ENCODE measurements at regions not wholly inside any gene's neighbourhood (a gene's known extent, or its start where the extent isn't known, plus 50 kb on each side); places are given as distances from the start of the nearest gene placed in this dataset.

DNA sequence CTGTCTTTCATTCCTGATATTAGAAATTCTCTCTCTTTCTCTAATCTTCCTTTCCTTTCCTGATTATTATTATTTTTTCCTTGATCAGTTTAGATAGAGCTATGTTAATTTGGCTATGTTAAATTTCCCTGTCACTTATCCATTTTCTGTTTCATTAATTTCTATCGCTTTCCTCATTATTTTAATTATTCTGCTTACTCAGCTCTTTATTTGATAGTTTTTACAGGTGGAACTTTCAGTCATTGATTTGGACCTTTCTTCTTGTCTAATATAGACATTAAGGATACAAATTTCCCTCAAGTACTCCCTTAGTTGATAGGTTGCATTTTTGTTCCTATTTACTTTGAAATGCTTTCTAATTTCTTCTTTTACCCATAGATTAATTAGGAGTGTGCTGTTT, 442.3 kb downstream of the CDH26 start:
- no peak for TF ChIP-seq SIN3A (IDR thresholded peaks at IDR 0.05; ENCODE audit: borderline replicate concordance, insufficient read depth, low read length)
- no peak for TF ChIP-seq POLR2AphosphoS5 (IDR thresholded peaks at IDR 0.05; ENCODE audit: low read depth, low read length)
- TF ChIP-seq TAF1 (IDR thresholded peaks at IDR 0.05; ENCODE audit: borderline replicate concordance, insufficient read depth, low read length): no peak
- TF ChIP-seq, protein P1, sequence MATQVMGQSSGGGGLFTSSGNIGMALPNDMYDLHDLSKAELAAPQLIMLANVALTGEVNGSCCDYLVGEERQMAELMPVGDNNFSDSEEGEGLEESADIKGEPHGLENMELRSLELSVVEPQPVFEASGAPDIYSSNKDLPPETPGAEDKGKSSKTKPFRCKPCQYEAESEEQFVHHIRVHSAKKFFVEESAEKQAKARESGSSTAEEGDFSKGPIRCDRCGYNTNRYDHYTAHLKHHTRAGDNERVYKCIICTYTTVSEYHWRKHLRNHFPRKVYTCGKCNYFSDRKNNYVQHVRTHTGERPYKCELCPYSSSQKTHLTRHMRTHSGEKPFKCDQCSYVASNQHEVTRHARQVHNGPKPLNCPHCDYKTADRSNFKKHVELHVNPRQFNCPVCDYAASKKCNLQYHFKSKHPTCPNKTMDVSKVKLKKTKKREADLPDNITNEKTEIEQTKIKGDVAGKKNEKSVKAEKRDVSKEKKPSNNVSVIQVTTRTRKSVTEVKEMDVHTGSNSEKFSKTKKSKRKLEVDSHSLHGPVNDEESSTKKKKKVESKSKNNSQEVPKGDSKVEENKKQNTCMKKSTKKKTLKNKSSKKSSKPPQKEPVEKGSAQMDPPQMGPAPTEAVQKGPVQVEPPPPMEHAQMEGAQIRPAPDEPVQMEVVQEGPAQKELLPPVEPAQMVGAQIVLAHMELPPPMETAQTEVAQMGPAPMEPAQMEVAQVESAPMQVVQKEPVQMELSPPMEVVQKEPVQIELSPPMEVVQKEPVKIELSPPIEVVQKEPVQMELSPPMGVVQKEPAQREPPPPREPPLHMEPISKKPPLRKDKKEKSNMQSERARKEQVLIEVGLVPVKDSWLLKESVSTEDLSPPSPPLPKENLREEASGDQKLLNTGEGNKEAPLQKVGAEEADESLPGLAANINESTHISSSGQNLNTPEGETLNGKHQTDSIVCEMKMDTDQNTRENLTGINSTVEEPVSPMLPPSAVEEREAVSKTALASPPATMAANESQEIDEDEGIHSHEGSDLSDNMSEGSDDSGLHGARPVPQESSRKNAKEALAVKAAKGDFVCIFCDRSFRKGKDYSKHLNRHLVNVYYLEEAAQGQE (IDR thresholded peaks at IDR 0.05; ENCODE audit: insufficient read depth in 1 of 2, low read depth in 2 of 2, low read length in 2 of 2): no peak
- no peak for TF ChIP-seq FOXP2 (optimal IDR thresholded peaks at IDR 0.05; ENCODE audit: borderline replicate concordance, extremely low read depth, extremely low read length, insufficient read depth)

All from PFSK-1 (cell line).